ENCODE measurements at regions not wholly inside any gene's neighbourhood (a gene's known extent, or its start where the extent isn't known, plus 50 kb on each side); places are given as distances from the start of the nearest gene placed in this dataset.
"Not testable (repeated sequence)": the region's sequence is repeated elsewhere in the genome, so short reads cannot be mapped to it uniquely, and the experiment has no call there.

DNA sequence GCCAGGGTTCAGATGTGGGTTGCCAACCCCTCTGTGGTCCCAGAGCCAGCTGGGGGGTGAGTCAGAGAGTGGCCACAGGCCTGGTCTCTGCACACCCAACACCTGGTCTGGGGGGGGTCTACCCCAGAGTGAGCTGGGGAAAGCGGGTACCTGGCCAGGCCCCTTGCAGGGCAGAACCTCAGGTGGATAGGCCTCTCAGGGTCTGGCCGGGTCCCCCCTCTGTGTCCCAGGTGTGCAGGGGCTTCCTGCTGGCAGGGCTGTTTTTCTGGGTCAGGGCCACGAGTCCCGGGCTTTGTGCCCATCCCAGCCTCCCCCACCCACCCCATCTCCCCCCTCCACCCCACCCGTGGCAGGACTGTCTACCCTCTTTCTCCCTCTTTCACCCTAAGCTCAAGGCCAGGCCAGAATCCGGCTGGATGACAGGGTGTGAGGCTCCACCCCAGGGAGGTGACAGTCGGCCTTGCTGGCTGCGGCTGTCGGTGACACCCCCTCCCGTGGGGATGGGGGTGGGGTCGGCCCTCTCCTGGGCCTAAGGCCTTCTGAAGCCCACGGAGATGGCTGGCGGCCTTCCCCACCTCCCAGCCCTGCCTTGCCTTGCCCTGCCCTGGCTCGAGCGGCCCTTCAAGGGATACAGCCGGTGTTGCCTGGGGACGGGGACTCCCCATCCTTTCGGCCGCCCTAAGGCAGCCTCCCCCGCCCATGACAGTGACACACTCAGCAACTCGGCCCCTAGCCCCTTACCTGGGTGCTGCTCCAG is 253.2 kb downstream of the ANKRD30B start:
- intact Hi-C loops (cut with micrococcal nuclease); DNase-seq; ATAC-seq: not testable (repeated sequence)

DNA sequence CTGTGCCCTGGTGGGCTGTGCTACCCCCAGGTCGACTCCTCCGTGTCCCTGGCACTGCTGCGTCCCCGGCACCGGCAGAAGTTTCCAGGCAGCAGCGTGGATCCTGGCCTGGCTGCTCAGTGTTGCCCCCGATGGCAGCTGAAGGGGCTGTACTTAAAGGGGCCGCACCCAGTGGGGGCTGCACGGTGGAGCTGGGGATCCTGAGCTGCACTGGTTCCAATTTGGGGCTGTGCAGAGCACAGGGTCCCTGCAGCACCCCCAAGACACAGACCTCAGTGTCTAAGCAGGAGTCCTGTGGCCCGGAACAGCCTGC is 253.8 kb downstream of the ANKRD30B start:
- intact Hi-C loops (cut with micrococcal nuclease); ATAC-seq; DNase-seq: not testable (repeated sequence)

DNA sequence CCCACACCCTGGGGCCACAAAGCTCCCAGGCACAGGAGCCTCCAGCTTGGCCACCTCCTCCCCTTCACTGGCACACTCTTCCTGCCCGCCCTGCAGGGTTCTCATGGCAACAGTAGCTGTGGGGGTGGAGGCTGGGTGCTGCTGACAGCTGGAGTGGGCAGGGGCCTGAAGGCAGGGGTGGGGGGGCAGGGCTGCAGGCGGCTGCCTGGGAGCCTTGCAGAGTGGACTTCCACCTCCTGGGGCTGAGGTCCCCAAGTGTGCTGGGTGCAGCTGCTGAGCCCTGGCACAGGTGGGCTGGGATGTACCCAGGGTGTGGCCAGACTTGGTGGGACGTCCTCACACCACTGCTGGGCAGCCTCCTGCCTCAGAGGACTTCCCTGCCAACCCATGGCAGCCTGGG is 254.8 kb downstream of the ANKRD30B start:
- intact Hi-C loops (cut with micrococcal nuclease); DNase-seq; ATAC-seq: not testable (repeated sequence)

DNA sequence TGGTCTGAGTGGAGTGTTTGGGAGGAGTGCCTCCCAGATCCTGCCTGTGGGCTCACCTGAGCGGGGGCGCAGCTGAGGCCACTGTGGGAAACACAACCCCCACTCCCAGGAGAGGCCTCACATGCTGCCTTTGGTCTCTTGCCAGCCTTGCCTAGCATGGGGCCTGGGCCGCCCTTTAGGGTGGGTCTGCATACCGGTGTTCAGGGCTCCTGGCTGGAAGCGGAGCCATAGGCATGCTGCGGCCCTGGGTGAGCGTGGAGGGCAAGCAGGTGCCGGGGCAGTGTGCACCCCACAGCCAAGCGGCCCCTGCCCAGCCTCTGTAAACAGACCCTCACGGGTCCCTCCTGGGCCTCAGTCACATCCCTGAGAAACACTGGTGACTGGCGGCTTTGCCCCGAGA is 255.3 kb downstream of the ANKRD30B start:
- DNase-seq; intact Hi-C loops (cut with micrococcal nuclease); ATAC-seq: not testable (repeated sequence)

DNA sequence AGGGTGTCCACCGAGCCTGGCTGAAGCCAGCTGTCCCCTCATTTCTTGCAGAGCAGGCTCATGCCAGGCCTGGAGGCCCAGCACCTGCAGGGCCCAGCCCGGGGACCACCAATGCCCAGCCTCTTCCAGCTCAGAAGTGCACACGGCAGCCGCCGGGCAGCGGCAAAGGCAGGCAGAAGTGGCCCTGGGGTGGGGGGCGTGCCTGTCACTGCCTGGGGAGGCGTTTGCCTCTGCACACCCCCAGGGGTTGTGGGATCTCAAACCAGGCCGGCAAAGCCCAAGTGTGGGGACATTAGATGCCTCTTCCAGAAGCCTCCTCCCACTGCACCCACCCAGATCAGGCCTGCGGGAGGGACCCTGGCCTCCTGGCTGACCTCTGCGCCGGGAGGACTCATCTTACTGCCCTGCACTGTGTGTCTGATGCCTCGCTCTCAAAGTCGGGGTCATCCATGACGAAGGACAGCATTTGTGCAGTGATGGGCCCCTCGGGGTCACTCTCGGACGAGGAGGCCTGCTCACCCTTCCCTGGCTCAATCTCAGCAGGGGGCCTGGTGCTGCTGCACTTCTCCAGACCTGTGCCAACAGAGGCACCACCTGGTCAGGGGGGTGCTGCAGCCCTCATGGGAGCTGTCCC is 255.8 kb downstream of the ANKRD30B start:
- DNase-seq; ATAC-seq; intact Hi-C loops (cut with micrococcal nuclease): not testable (repeated sequence)

DNA sequence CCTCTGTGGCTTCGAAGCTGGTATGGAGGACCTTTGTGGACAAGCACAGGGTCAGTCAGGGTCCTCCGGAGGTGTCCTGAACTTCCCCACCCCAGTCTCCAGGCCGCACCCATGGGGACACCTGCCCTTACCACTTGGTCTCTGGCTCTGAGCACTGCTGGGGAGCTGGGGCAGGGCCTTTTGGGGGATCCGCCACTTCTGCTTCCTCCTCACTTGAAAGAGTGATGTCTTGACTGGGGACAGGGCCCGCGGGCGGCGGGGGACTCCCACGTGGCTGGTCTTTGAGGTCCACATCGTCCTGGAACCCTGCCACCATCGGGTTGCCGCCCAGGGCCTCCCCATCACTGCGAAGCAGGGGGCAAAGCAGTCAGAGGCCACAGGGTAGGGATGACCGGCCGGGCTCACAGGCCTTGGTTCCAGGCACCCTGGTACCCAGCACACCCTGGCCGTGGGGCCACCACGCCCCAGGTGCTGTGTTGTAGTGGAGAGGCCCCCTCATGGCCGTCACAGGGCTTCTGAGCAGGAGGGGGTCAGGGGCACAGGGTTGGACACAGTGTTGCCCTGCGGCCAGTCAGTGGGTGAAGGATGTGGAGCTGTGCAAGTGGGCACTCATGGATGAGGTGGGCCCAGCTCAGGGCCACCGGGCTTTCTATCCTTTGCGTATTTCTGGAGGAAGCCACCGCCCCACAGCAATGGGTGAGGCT is 256.4 kb downstream of the ANKRD30B start:
- ATAC-seq; intact Hi-C loops (cut with micrococcal nuclease); DNase-seq: not testable (repeated sequence)

DNA sequence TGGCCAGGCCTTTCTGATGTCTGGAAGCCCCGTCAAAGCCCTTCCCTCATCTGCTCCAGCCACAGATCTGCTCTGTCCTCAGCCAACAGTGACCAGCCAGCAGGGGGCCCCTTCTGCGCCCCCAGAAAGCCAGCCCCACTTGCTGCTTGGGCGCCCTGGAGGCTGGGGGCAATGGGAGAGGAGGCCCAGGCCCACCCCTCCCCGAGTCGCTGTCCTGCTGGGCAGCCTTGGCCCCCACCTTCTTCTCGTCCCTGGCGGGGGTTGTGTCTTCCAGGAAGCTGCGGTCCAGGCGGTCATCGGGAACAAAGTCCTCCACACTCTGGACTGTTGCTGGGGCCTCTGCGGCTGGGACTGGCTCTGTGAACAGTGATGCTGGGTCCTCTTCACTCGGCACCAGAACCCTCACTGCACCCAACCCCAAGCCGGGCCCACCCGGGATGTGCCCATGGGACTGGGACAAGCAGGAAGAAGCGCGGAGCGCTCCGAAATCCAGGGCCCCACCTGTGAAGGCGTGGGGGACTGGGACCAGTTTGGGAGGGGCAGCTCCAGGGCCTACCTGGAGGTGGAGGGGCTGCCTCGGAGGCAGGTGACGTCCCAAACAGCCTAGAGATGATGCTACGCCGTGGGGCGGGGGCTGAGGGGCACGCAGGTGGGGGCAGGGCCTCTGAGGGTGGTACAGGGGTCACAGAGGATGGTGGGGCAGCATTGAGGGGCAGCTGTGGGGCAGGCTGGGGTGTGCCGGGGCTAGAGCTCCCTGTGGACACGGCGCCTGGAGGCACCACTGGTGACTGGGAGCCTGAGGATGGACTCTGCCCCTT is 257.6 kb downstream of the ANKRD30B start:
- DNase-seq: no peak
- no peak for ATAC-seq
- intact Hi-C loops (cut with micrococcal nuclease): no loop called here

DNA sequence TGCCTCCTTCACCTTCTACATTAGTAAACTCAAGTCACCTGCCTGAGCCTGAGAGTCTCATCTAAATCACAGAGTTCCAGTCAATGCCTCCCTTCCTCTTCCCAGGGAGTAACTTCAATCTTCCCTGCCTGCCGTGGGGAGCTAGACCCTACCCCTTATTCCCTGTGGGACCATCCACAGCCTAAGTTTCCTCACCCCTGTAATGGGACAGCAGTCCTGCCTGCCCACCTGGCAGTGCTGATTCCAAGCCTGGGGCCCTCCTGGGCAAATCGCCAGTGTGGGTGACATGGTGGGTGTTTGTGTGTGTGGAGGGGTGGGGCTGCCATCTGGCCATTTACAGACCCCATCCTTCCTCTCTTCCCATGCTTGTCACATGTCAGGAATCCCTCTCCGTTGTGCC is 258.6 kb downstream of the ANKRD30B start:
- DNase-seq; ATAC-seq; intact Hi-C loops (cut with micrococcal nuclease): not testable (repeated sequence)

DNA sequence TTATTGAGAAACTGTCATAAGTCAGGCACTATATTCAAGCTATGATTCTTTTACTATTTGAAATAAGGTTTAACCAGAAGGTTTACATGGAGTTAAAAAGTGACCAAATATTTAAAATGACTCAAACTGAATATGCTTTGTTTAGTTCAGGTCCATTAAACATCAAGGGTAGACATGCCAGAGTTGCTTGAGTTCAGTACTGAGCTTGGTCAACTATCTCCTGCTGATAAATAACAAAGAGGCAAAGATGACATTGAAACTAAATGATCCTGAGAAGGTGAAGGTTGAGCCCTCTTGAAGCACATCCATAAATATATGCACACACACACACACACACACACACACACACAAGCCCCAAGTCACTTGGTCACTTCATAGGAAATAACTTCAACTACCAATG is 278.1 kb downstream of the ANKRD30B start:
- intact Hi-C loops (cut with micrococcal nuclease); DNase-seq; ATAC-seq: not testable (repeated sequence)

DNA sequence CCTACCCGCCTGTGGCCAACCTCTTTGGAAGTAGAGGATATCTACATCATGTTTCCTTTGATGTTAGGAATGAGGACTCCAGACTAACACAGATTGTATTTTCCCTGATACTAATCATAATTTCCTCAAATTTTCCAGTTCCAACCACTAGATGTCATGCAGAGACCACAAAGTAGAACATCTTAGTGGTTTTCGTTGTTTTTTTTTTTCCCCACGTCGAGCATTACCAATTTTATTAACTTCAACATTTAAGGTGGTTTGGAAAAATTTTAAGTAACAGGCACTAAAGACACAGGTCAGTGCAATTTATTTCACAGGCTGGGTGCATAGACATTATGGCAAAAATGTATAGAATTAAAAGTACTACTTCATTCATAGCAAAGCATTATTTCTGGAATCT is 280.1 kb downstream of the ANKRD30B start:
- intact Hi-C loops (cut with micrococcal nuclease); ATAC-seq; DNase-seq: not testable (repeated sequence)

DNA sequence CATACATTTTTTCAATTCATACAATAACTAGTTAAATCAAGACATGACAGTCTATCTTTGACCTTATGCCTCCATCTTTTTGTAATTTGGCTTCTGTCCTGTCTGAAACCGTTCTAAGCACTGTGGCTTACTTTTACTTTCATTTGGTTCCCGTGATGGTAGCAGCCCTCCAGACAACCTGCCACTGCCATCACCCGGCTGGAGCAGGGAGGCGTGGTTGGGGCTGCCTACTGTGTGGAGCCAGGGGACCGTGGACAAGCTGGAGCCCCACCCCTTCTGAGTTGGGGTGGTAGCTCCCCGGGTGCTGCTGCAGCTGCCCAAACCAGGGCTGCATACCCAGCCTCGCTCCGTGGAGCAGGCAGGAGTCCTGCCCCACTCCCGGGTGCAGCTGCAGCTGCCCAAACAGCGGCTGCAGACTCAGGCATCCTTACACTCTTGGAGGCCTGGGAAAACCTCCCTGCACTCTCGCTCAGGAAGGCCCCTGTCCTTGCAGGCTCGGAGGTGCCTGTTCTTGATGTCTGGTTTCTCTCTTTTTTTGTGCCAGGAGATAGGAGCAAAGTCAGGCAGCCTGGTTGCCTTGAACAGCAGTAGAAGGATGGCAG is 312.4 kb downstream of the ANKRD30B start:
- DNase-seq; intact Hi-C loops (cut with micrococcal nuclease); ATAC-seq: not testable (repeated sequence)

DNA sequence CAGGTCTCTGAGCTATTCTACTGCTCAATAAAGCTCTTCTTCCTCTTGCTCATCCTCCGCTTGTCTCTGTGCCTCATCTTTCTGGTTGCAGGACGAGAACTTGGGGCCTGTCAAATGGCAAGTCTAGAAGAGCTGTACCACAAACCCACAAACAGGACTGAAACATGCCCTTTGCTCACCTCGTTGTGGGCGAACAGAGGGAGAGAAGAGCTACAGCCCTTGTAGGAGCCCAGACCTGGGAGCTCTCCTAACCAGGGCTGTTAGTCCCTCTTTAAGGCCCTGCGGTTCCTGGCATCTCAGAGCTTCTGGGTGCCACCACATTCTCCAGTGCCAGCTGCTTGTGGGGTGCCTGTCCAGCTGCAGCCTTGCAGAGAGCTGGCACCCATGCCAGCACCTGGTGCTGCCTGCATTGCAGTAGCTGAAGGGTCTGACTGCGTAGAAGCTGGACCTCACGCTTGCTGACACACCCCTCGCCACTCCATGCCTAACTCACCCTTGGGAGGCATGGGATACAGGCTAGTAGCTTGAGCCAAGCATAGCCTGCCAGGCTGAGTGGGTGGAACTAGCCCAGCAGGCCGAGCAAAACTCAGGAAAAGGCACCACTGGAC is 313.4 kb downstream of the ANKRD30B start:
- DNase-seq; intact Hi-C loops (cut with micrococcal nuclease); ATAC-seq: not testable (repeated sequence)

DNA sequence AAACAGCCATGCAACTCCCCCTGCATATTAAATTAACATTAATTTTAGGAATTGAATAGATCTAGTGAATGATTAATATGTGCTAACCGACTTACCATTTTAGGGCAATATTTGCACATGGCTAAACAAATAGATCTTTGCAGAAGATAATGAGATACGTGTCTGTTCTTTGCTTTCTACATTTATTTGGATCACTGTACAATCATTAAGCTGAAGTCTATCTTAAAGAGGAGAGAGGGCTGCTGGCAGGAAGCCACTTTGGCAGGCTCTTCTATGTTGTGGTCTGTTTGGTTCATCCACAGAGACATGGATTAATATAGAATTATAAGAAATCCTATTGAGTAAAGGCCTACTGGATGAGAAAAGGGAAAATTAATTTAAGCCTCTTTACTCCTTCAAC is 318.5 kb downstream of the ANKRD30B start:
- intact Hi-C loops (cut with micrococcal nuclease); ATAC-seq; DNase-seq: not testable (repeated sequence)

DNA sequence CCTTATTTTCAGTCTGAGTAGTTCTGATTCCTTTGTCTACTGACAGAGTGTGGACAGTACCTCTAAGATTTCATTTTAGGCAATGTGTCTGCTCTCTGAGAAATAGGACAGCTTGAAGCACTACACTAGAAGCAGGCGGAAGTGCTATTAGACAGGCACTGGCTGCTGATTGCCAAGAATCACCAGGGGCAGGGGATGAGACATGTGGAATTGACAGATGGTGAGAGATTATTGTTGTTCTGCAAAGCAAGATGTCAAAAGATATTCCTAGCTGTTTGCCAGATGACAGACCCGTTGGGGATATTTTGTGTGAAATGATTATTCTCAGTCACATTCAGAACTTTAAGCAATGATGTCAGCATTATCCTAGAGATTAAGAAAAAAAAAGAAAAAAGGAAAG is 323.3 kb downstream of the ANKRD30B start:
- DNase-seq; ATAC-seq; intact Hi-C loops (cut with micrococcal nuclease): not testable (repeated sequence)
